ENCODE measurements at regions not wholly inside any gene's neighbourhood (a gene's known extent, or its start where the extent isn't known, plus 50 kb on each side); places are given as distances from the start of the nearest gene placed in this dataset.
"Not testable (repeated sequence)": the region's sequence is repeated elsewhere in the genome, so short reads cannot be mapped to it uniquely, and the experiment has no call there.

DNA sequence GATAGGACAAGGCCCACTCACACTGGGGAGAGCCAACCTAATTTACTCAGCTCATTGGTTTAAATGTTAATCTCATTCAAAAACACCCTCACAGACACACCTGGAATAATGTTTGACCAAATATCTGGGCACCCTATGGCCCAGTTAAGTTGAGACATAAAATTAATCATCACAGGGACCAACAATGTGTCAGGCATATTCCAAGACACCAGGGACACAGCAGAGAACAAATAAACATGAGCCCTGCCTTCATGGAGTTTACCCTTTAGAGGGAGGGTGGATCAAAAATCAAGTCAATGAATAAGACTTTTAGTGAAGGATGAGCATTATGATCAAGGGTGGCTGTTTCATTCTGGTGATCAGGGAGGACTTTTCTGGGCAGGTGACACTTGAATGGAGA, 98.7 kb upstream of the CHD6 start:
- Histone ChIP-seq H3K27me3 (ENCODE audit: control insufficient read depth in 2 of 2, insufficient read depth in 2 of 2, low read length in 2 of 2) (no peaks in the 10 kb centered on the region), H3K27ac (ENCODE audit: low read depth in 2 of 2, low read length in 2 of 2) (no peak overlapping the region), H3K36me3 (ENCODE audit: control insufficient read depth in 2 of 2, insufficient read depth in 2 of 2, low read length in 2 of 2) (no peaks in the 10 kb centered on the region), H3K4me3 (ENCODE audit: low read length in 2 of 2) (no peak overlapping the region), H3K9me3 (ENCODE audit: control insufficient read depth in 2 of 2, low read length in 2 of 2) (no peaks in the 10 kb centered on the region), H3K9ac (ENCODE audit: low read depth in 1 of 2, low read length in 2 of 2) (no peak overlapping the region), H3K4me1 (ENCODE audit: control insufficient read depth in 2 of 2, insufficient read depth in 2 of 2, low read length in 2 of 2) (no peaks in the 10 kb centered on the region)

DNA sequence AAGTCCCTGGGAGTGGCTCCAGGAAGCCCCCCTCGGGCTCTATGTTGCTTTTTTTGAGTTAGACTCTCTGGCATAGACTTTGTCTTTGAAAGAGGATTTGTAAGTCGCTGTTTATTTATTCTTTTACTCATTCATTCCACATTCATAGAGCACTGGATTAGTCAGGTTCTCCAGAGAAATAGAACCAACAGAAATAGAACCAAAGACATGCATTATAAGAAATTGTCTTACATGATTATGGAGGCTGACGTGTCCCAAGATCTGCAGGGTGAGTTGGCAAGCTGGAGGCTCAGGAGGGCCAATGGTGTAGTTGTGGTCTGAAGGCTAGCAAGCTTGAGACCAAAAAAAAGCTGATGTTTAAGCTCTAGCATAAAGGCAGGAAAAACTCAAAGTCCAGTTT, 98.3 kb upstream of the CHD6 start:
- H3K9ac ChIP-seq (ENCODE audit: low read depth in 1 of 2, low read length in 2 of 2) = no peak overlapping the region
- no peaks in the 10 kb centered on the region for H3K4me1 ChIP-seq (ENCODE audit: control insufficient read depth in 2 of 2, insufficient read depth in 2 of 2, low read length in 2 of 2)
- H3K36me3 ChIP-seq (ENCODE audit: control insufficient read depth in 2 of 2, insufficient read depth in 2 of 2, low read length in 2 of 2) = no peaks in the 10 kb centered on the region
- H3K27ac ChIP-seq (ENCODE audit: low read depth in 2 of 2, low read length in 2 of 2) = no peak overlapping the region
- H3K4me3 ChIP-seq (ENCODE audit: low read length in 2 of 2) = no peak overlapping the region
- H3K27me3 ChIP-seq (ENCODE audit: control insufficient read depth in 2 of 2, insufficient read depth in 2 of 2, low read length in 2 of 2) = no peaks in the 10 kb centered on the region
- H3K9me3 ChIP-seq (ENCODE audit: control insufficient read depth in 2 of 2, low read length in 2 of 2) = no peaks in the 10 kb centered on the region

DNA sequence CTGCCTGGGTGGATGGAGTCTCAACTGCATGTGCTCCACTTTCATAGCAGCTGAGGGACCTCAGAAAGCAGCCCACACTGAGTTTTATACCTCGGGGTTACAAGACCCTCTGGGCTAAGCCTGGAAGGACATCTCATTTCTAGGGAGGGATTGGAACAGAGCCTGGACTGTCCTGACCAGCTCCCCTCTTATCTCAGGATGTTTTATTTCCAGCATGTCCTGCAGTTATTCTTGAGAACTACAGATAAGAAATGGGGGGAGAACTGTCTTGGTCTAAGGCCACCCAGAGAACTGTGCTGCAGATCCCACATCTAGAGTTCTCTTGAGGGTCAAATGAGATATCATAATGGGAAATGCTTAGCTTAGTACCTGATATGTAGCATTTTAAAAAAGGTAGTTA, 97.3 kb upstream of the CHD6 start:
- no peaks in the 10 kb centered on the region for H3K4me1 ChIP-seq (ENCODE audit: control insufficient read depth in 2 of 2, insufficient read depth in 2 of 2, low read length in 2 of 2)
- H3K36me3 ChIP-seq (ENCODE audit: control insufficient read depth in 2 of 2, insufficient read depth in 2 of 2, low read length in 2 of 2) = no peaks in the 10 kb centered on the region
- H3K4me3 ChIP-seq (ENCODE audit: low read length in 2 of 2) = no peak overlapping the region
- H3K9me3 ChIP-seq (ENCODE audit: control insufficient read depth in 2 of 2, low read length in 2 of 2) = no peaks in the 10 kb centered on the region
- H3K9ac ChIP-seq (ENCODE audit: low read depth in 1 of 2, low read length in 2 of 2) = no peak overlapping the region
- H3K27ac ChIP-seq (ENCODE audit: low read depth in 2 of 2, low read length in 2 of 2) = no peak overlapping the region
- H3K27me3 ChIP-seq (ENCODE audit: control insufficient read depth in 2 of 2, insufficient read depth in 2 of 2, low read length in 2 of 2) = no peaks in the 10 kb centered on the region

DNA sequence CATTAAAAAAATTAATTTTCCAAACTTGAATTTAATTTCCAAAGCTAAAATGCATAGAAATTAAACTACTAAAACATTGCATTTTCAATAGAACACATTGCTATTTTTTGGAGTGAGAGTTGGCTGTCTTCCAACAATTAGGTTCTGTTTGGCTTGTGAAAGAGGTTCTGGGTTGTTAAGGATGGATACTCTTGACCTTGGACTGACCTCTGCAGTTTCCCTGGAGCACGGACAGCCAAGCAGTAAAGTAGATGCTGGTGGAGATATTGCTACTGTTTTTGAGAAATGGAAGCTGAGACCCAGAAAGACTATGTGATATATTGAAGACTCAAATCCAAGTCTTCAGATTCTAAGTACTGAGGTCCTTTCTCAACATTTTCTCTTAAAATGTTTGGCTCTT, 95.9 kb upstream of the CHD6 start:
- Histone ChIP-seq H3K36me3 (ENCODE audit: control insufficient read depth in 2 of 2, insufficient read depth in 2 of 2, low read length in 2 of 2) (no peaks in the 10 kb centered on the region), H3K4me3 (ENCODE audit: low read length in 2 of 2) (no peak overlapping the region), H3K9me3 (ENCODE audit: control insufficient read depth in 2 of 2, low read length in 2 of 2) (no peaks in the 10 kb centered on the region), H3K27me3 (ENCODE audit: control insufficient read depth in 2 of 2, insufficient read depth in 2 of 2, low read length in 2 of 2) (no peaks in the 10 kb centered on the region), H3K27ac (ENCODE audit: low read depth in 2 of 2, low read length in 2 of 2) (no peak overlapping the region), H3K4me1 (ENCODE audit: control insufficient read depth in 2 of 2, insufficient read depth in 2 of 2, low read length in 2 of 2) (no peaks in the 10 kb centered on the region), H3K9ac (ENCODE audit: low read depth in 1 of 2, low read length in 2 of 2) (no peak overlapping the region)

DNA sequence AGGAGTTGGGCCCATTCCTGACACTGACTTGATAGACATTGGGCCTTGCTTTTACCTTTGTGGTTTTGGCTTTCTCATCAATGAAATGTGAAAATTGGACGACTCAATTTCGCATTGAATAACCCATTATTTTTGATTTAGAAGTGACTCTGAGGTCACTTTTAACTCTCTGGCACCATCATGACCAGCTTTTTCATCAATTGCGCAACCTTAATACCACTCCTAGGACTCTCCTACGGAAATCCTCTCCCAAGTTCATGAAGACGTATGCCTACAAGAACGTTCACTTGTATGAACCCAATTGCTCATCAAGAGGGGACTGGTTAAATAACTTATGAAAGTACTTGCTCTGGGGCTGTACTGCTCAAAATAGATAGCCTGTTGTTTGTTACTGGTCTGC, 86.7 kb upstream of the CHD6 start:
- Histone ChIP-seq H3K9me3 (ENCODE audit: control insufficient read depth in 2 of 2, low read length in 2 of 2) (no peaks in the 10 kb centered on the region), H3K9ac (ENCODE audit: low read depth in 1 of 2, low read length in 2 of 2) (no peak overlapping the region), H3K4me3 (ENCODE audit: low read length in 2 of 2) (no peak overlapping the region), H3K4me1 (ENCODE audit: control insufficient read depth in 2 of 2, insufficient read depth in 2 of 2, low read length in 2 of 2) (no peaks in the 10 kb centered on the region), H3K27me3 (ENCODE audit: control insufficient read depth in 2 of 2, insufficient read depth in 2 of 2, low read length in 2 of 2) (no peaks in the 10 kb centered on the region), H3K27ac (ENCODE audit: low read depth in 2 of 2, low read length in 2 of 2) (no peak overlapping the region), H3K36me3 (ENCODE audit: control insufficient read depth in 2 of 2, insufficient read depth in 2 of 2, low read length in 2 of 2) (no peaks in the 10 kb centered on the region)

DNA sequence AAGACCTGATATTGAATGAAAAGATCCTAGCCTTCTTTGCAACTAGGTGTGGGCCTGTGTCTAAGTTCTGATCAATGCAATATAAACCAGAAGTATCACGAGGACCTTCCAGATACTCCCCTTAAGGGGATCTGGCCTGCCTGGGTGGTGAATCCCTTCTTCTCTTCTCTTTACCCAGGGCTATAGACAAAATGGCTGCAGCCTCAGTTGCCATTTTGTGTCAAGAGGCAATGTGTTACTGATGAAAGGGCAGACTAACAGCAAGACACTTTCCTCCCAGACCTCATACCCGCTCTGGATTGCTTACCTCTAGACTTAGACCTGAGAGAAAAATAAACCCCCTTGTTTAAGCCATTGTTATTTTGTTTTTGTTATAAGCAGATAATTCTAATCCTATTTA, 84.5 kb upstream of the CHD6 start:
- no peak overlapping the region for H3K27ac ChIP-seq (ENCODE audit: low read depth in 2 of 2, low read length in 2 of 2)
- no peaks in the 10 kb centered on the region for H3K9me3 ChIP-seq (ENCODE audit: control insufficient read depth in 2 of 2, low read length in 2 of 2)
- H3K9ac ChIP-seq (ENCODE audit: low read depth in 1 of 2, low read length in 2 of 2) = no peak overlapping the region
- no peaks in the 10 kb centered on the region for H3K36me3 ChIP-seq (ENCODE audit: control insufficient read depth in 2 of 2, insufficient read depth in 2 of 2, low read length in 2 of 2)
- H3K4me1 ChIP-seq (ENCODE audit: control insufficient read depth in 2 of 2, insufficient read depth in 2 of 2, low read length in 2 of 2) = no peaks in the 10 kb centered on the region
- no peak overlapping the region for H3K4me3 ChIP-seq (ENCODE audit: low read length in 2 of 2)
- no peaks in the 10 kb centered on the region for H3K27me3 ChIP-seq (ENCODE audit: control insufficient read depth in 2 of 2, insufficient read depth in 2 of 2, low read length in 2 of 2)

DNA sequence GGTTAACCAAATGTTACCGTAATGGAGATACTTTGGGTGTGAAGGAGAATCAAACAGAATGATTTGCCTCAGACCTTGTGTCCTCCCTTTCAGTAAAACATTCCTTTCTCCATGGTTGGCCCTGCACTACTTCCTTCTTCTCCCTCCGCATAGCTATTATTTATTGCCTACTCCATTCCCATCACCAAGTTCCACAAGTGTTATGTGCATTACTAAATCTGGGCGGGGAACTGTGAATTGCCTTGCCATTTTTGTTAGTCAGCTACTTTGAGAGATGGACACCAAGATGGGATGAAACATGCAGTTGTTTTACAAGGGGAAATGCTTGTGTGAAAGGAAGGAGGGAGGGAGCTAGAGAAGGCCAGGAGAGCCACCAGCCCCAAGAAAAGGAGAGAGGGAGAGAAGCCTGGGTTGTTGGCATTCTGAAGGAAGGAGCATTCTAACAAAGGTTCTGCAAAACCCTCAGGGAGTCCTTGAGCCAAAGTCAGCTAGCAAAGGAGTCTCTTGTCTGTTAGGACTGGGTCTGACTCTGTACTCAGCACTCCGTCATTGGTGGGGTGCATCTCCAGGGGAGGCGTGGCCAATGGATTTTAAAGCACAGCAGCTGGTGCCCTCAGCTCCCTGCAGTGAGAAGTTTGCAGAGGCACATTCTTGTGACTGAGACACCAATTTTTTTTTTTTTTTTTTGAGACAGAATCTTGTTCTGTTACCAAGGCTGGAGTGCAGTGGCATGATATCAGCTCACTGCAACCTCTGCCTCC, 83.6 kb upstream of the CHD6 start:
- Histone ChIP-seq H3K4me1 (ENCODE audit: control insufficient read depth in 2 of 2, insufficient read depth in 2 of 2, low read length in 2 of 2) (no peaks in the 10 kb centered on the region), H3K36me3 (ENCODE audit: control insufficient read depth in 2 of 2, insufficient read depth in 2 of 2, low read length in 2 of 2) (no peaks in the 10 kb centered on the region), H3K4me3 (ENCODE audit: low read length in 2 of 2) (no peak overlapping the region), H3K27me3 (ENCODE audit: control insufficient read depth in 2 of 2, insufficient read depth in 2 of 2, low read length in 2 of 2) (peaks cover 0 to under 1% of the 10 kb centered on the region in 2 donors), H3K27ac (ENCODE audit: low read depth in 2 of 2, low read length in 2 of 2) (no peak overlapping the region), H3K9ac (ENCODE audit: low read depth in 1 of 2, low read length in 2 of 2) (no peak overlapping the region), H3K9me3 (ENCODE audit: control insufficient read depth in 2 of 2, low read length in 2 of 2) (no peaks in the 10 kb centered on the region)

DNA sequence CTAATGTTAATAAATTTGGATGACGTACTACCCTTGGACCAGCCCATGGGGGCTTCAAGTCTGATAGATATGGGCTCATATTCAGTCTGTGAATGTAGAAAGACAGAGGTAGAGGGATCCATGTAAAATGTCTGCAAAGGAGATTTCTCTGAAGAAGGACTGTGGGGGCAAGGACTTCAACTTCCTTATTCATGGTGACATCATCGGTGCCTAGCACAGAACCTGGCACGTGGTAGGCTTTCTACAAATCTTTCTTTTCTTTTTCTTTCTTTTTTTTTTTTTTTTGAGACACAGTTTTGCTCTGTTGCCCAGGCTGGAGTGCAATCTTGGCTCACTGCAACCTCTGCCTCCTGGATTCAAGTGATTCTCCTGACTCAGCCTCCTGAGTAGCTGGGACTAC, 81.5 kb upstream of the CHD6 start:
- not testable (repeated sequence) for H3K4me1 ChIP-seq (ENCODE audit: control insufficient read depth in 2 of 2, insufficient read depth in 2 of 2, low read length in 2 of 2); H3K27me3 ChIP-seq (ENCODE audit: control insufficient read depth in 2 of 2, insufficient read depth in 2 of 2, low read length in 2 of 2); H3K9me3 ChIP-seq (ENCODE audit: control insufficient read depth in 2 of 2, low read length in 2 of 2); H3K27ac ChIP-seq (ENCODE audit: low read depth in 2 of 2, low read length in 2 of 2); H3K9ac ChIP-seq (ENCODE audit: low read depth in 1 of 2, low read length in 2 of 2); H3K36me3 ChIP-seq (ENCODE audit: control insufficient read depth in 2 of 2, insufficient read depth in 2 of 2, low read length in 2 of 2); H3K4me3 ChIP-seq (ENCODE audit: low read length in 2 of 2)

DNA sequence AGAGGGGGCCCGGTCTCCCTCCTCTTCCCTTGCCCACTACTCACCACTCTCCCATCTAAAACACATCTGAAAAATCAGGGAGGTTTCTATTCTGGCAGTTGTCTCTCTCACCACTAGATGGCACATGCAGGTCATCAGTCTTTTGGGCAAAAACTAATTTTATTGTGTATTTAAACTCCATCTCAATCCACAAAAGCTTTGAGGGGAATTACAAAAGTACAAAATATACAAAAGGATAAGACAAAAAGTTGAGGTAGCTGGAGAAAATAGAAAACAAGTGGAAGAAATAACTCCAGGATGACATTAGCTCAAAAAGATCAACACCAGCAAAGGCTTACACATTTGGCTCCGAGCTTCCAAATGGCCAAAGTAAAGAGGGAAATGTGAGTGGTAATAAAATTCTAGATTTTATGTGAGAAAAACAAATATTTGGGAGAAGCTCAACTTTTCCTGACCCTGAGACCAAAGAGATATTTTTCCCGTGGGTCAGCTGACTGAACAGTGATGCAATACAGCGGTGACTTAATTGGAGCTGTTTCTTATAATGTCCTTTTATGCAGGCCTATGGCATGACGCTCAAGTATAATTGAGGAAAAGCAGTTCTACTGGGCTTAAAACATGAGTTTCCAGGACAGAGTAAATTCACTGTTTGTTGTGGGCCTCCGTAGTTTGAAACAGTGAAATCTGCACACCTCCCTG, 79.8 kb upstream of the CHD6 start:
- no peak overlapping the region for H3K27ac ChIP-seq (ENCODE audit: low read depth in 2 of 2, low read length in 2 of 2)
- no peak overlapping the region for H3K4me3 ChIP-seq (ENCODE audit: low read length in 2 of 2)
- H3K27me3 ChIP-seq (ENCODE audit: control insufficient read depth in 2 of 2, insufficient read depth in 2 of 2, low read length in 2 of 2) = peaks cover 0 to 2% of the 10 kb centered on the region in 2 donors
- peaks cover 0 to 7% of the 10 kb centered on the region in 2 donors for H3K4me1 ChIP-seq (ENCODE audit: control insufficient read depth in 2 of 2, insufficient read depth in 2 of 2, low read length in 2 of 2)
- H3K9me3 ChIP-seq (ENCODE audit: control insufficient read depth in 2 of 2, low read length in 2 of 2) = no peaks in the 10 kb centered on the region
- no peak overlapping the region for H3K9ac ChIP-seq (ENCODE audit: low read depth in 1 of 2, low read length in 2 of 2)
- H3K36me3 ChIP-seq (ENCODE audit: control insufficient read depth in 2 of 2, insufficient read depth in 2 of 2, low read length in 2 of 2) = no peaks in the 10 kb centered on the region

DNA sequence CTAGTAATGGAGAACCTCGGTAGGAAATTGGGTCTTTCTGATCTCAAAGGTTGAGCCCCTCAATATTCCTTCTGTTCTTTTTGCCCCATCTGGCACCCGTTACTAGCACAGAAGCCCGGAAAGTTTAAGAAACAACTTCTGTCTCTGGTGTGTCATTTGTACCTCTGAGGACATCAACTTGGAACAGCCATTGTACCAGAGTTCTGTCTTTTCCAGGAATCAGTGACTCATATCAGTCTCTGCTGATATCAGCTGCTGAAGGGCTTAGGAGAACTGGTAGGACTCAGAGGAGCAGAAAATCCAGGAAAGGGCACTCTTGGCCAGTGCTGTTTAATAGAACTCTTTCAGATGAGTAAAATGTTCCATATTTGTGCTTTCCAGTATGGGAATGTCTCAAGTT, 78.3 kb upstream of the CHD6 start:
- Histone ChIP-seq H3K36me3 (ENCODE audit: control insufficient read depth in 2 of 2, insufficient read depth in 2 of 2, low read length in 2 of 2) (no peaks in the 10 kb centered on the region), H3K9ac (ENCODE audit: low read depth in 1 of 2, low read length in 2 of 2) (no peak overlapping the region), H3K4me1 (ENCODE audit: control insufficient read depth in 2 of 2, insufficient read depth in 2 of 2, low read length in 2 of 2) (peaks cover 0 to 10% of the 10 kb centered on the region in 2 donors), H3K9me3 (ENCODE audit: control insufficient read depth in 2 of 2, low read length in 2 of 2) (no peaks in the 10 kb centered on the region), H3K27ac (ENCODE audit: low read depth in 2 of 2, low read length in 2 of 2) (no peak overlapping the region), H3K27me3 (ENCODE audit: control insufficient read depth in 2 of 2, insufficient read depth in 2 of 2, low read length in 2 of 2) (peaks cover 0 to 2% of the 10 kb centered on the region in 2 donors), H3K4me3 (ENCODE audit: low read length in 2 of 2) (no peak overlapping the region)

All from mucosa of rectum (tissue), 2 donors.